ENCODE measurements at regions not wholly inside any gene's neighbourhood (a gene's known extent, or its start where the extent isn't known, plus 50 kb on each side); places are given as distances from the start of the nearest gene placed in this dataset.

- DNase-seq: no peak
These were observed 516.9 kb downstream of the TFAP2B start for GRCh38 chr6:51335543-51335942.

GRCh38 chr6:51336185-51336584 lies 517.5 kb downstream of the TFAP2B start:
- DNase-seq: no peak

- DNase-seq: no peak
These were observed 518.6 kb downstream of the TFAP2B start for GRCh38 chr6:51337277-51337676.

- DNase-seq: no peak
These were observed 520.4 kb downstream of the TFAP2B start for GRCh38 chr6:51339108-51339507.

- no peak for DNase-seq
These were observed 521.1 kb downstream of the TFAP2B start for GRCh38 chr6:51339728-51340127.

- no peak for DNase-seq
These were observed 523.7 kb downstream of the TFAP2B start for GRCh38 chr6:51342393-51342792.

GRCh38 chr6:51349857-51350256 lies 531.2 kb downstream of the TFAP2B start:
- DNase-seq: no peak

- DNase-seq: no peak
These were observed 531.7 kb downstream of the TFAP2B start for GRCh38 chr6:51350308-51350904.

GRCh38 chr6:51352506-51353029 lies 533.9 kb downstream of the TFAP2B start:
- no peak for DNase-seq

- DNase-seq: no peak
These were observed 541.6 kb downstream of the TFAP2B start for GRCh38 chr6:51360287-51360686.

- DNase-seq: no peak
These were observed 546.9 kb downstream of the TFAP2B start for GRCh38 chr6:51365566-51365965.

- DNase-seq: no peak
These were observed 550.8 kb downstream of the TFAP2B start for GRCh38 chr6:51369485-51369884.

GRCh38 chr6:51382847-51383246 lies 564.2 kb downstream of the TFAP2B start:
- no peak for DNase-seq

GRCh38 chr6:51384736-51385135 lies 566.1 kb downstream of the TFAP2B start:
- no peak for DNase-seq

- DNase-seq: no peak
These were observed 567.7 kb downstream of the TFAP2B start for GRCh38 chr6:51386347-51386836.

- DNase-seq: no peak
These were observed 569.2 kb downstream of the TFAP2B start for GRCh38 chr6:51387907-51388306.

GRCh38 chr6:51394061-51394460 lies 575.4 kb downstream of the TFAP2B start:
- DNase-seq: no peak

- no peak for DNase-seq
These were observed 577.9 kb downstream of the TFAP2B start for GRCh38 chr6:51396583-51396982.

- no peak for DNase-seq
These were observed 579.5 kb downstream of the TFAP2B start for GRCh38 chr6:51398064-51398705.

GRCh38 chr6:51398793-51399192 lies 580.1 kb downstream of the TFAP2B start:
- DNase-seq: no peak

GRCh38 chr6:51410453-51410852 lies 591.8 kb downstream of the TFAP2B start:
- no peak for DNase-seq

- no peak for DNase-seq
These were observed 592.9 kb downstream of the TFAP2B start for GRCh38 chr6:51411496-51412125.

- no peak for DNase-seq
These were observed 595.7 kb downstream of the TFAP2B start for GRCh38 chr6:51414361-51414760.

GRCh38 chr6:51415501-51415900 lies 596.8 kb downstream of the TFAP2B start:
- no peak for DNase-seq

All from NCI-H446 (cell line).